ENCODE measurements at regions not wholly inside any gene's neighbourhood (a gene's known extent, or its start where the extent isn't known, plus 50 kb on each side); places are given as distances from the start of the nearest gene placed in this dataset.

DNA sequence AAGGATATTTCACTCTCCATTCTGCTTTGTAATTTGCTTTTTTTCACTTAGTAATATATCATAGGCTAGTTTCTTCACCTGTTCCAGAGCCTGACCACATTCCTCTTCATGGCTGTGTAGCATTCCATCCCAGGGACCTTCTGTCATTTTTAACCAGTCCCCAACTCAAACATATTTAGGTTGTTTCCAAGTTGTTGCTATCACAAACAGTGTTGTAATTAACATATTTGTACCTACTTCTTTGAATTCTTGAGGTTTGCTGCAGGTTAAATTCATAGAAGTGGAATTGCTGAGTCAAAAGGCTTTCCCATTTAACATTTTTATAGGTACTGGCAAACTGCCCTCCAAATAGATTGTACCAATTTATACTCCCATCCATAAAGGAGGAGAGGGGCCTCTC lies 65.1 kb upstream of the MED9 start:
- POLR2A ChIA-PET (ENCODE audit: low non-redundant PET): no interaction called here
- no peak overlapping the region for H3K27ac ChIP-seq
- TF ChIP-seq, protein P1, sequence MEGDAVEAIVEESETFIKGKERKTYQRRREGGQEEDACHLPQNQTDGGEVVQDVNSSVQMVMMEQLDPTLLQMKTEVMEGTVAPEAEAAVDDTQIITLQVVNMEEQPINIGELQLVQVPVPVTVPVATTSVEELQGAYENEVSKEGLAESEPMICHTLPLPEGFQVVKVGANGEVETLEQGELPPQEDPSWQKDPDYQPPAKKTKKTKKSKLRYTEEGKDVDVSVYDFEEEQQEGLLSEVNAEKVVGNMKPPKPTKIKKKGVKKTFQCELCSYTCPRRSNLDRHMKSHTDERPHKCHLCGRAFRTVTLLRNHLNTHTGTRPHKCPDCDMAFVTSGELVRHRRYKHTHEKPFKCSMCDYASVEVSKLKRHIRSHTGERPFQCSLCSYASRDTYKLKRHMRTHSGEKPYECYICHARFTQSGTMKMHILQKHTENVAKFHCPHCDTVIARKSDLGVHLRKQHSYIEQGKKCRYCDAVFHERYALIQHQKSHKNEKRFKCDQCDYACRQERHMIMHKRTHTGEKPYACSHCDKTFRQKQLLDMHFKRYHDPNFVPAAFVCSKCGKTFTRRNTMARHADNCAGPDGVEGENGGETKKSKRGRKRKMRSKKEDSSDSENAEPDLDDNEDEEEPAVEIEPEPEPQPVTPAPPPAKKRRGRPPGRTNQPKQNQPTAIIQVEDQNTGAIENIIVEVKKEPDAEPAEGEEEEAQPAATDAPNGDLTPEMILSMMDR (conservative IDR thresholded peaks at IDR 0.05; ENCODE audit: low read depth): no peak
- no peak for DNase-seq (ENCODE audit: low spot score)
- CTCF ChIA-PET: no interaction called here

DNA sequence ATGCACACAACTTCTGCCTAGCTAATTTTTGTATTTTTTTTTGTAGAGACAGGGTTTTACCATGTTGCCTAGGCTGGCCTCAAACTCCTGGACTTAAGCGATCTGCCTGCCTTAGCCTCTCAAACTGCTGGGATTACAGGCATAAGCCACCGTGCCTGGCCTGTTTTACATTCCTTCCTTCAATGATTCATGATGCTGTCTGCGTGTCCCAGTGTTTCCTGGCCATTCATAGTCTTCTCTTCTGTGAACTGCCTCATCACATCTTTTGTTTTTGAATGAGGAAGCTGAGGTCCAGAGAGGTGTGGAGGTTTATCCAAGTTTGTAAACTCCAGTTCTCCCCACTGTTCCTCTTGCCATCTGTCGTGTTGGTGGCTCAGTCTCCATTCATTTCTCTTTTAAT lies 64.5 kb upstream of the MED9 start:
- POLR2A ChIA-PET (ENCODE audit: low non-redundant PET): no interaction called here
- H3K27ac ChIP-seq: no peak overlapping the region
- DNase-seq (ENCODE audit: low spot score): no peak
- CTCF ChIA-PET: no interaction called here
- TF ChIP-seq, protein P1 (conservative IDR thresholded peaks at IDR 0.05; ENCODE audit: low read depth): no peak

DNA sequence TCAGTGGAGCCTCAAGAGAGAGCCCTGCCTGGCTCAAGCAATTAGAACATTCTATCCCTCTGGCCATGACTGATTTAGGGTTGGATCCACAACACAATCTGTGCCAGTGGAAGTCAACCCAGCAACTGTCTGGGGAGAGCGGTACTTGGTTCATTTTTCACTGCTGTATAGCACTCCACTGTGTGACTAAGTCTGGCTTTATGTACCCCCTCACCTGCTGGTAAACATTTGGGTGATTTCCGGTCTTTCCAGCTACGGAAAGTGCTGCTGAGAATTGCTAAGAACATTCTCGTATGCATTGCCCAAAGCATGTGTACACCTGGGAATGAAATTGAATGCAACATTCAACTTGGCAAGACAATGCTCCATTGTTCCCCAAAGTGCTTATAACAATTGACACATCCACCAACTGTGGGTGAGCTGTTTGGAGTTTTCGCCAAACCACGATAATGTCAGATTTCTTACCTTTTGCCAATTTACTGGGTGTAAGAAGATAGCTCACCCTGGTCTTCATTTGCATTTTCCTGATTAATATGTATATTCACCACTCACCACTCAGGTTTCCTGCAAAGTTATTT lies 63.5 kb upstream of the MED9 start:
- no peak for DNase-seq (ENCODE audit: low spot score)
- POLR2A ChIA-PET (ENCODE audit: low non-redundant PET): no interaction called here
- H3K27ac ChIP-seq: no peak overlapping the region
- TF ChIP-seq, protein P1 (conservative IDR thresholded peaks at IDR 0.05; ENCODE audit: low read depth): no peak
- CTCF ChIA-PET: interaction anchor here (0.7 kb wide), 1 partner anchor 30 kb away, joined by 4 read pairs; no protein-coding TSS in a partner anchor

DNA sequence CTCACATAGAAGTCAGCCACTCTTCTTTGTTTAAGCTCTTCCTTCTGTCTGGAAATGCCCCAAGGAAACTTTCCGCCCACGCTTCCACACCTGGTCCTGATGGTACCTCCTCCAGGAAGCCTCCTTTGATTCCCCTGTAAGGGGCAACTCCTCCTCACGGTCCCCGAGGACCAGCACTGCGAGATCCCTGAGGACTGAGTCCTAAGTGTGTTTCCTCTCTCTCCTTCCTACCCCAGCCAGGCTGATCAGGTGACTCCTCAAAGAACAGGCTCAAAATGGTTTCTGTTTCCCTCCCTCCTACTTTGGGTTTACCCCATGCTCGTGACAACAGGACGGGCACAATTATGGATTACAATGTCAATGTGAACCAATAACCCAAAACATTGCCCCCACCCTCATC lies 63.0 kb upstream of the MED9 start:
- CTCF ChIA-PET: interaction anchor here (0.7 kb wide), 1 partner anchor 29 kb away, joined by 4 read pairs; no protein-coding TSS in a partner anchor
- peak overlapping the region; percentile 15 for H3K27ac ChIP-seq
- no peak for DNase-seq (ENCODE audit: low spot score)
- TF ChIP-seq, protein P1 (conservative IDR thresholded peaks at IDR 0.05; ENCODE audit: low read depth): no peak
- POLR2A ChIA-PET (ENCODE audit: low non-redundant PET): no interaction called here

DNA sequence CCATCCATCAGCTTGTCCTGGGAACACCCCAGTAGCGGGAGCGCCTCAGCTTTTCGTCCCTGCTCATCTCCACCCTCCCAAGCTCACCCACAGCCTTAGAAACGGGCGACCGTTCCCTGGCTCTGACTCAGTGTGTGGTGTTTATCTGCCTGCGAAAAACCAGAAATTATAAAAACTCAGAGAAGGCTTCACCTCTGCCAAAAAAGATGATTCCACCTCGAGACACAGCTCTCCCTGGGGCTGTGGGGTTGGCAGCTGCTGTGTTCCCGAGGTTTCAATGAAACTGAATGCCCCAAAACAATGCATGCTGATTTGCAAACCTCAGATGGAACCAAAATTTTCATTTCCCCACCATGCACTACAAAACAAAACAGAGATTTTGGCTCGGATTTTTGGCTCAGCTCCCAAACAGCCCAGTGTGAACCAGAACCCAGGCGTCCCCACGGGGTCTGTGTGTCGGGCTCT lies 62.4 kb upstream of the MED9 start:
- ChIA-PET POLR2A (ENCODE audit: low non-redundant PET) (no interaction called here), CTCF (interaction anchor here (0.7 kb wide), 1 partner anchor 18 kb away, joined by 3 read pairs; no protein-coding TSS in a partner anchor)
- no peak for DNase-seq (ENCODE audit: low spot score)
- peak overlapping the region; percentile 15 for H3K27ac ChIP-seq
- TF ChIP-seq, protein P1 (conservative IDR thresholded peaks at IDR 0.05; ENCODE audit: low read depth): no peak

DNA sequence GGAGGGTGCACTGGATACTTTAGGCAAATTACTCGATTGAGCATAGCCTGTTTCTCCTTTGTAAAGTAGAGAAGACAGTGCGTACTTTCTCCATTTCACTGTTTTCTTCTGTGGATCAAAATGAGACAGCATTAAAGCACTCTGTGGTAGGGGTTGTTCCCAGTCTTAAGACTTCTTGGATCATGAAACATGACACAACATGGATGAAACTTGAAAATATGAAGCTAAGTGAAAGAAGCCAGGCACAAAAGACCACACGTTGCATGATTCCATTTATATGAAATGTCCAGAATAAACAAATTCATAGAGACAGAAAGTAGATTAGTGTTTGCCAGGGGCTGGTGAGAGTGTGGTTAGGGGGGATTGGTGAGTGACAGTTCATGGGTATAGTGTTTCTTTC lies 61.8 kb upstream of the MED9 start:
- no peak for DNase-seq (ENCODE audit: low spot score)
- no peak overlapping the region for H3K27ac ChIP-seq
- POLR2A ChIA-PET (ENCODE audit: low non-redundant PET): no interaction called here
- TF ChIP-seq, protein P1 (conservative IDR thresholded peaks at IDR 0.05; ENCODE audit: low read depth): no peak
- CTCF ChIA-PET: no interaction called here
